CD4-positive, alpha-beta T cell (primary cell): ENCODE measurements at regions not wholly inside any gene's neighbourhood (a gene's known extent, or its start where the extent isn't known, plus 50 kb on each side); places are given as distances from the start of the nearest gene placed in this dataset.

ENCODE experiments used
- ATAC-seq: fragments of 200-7000 bp; cut with Tn5 transposase; one replicate; pipeline ENCODE4 v1.10.0; 2022; ENCODE audit warnings: mild to moderate bottlenecking; ENCODE audit not compliant: poor library complexity
- CTCF ChIA-PET: fragments of 350-600 bp; sonication (Branson Sonifier 250); formaldehyde crosslinking; loops from one replicate; lab custom pipeline; 2021; ENCODE audit warnings: antibody characterized with exemption, inconsistent platforms; lab: Charles Lee
- POLR2A ChIA-PET: fragments of 350-600 bp; sonication (Branson Sonifier 250); formaldehyde crosslinking; loops from one replicate; lab custom pipeline; 2021; ENCODE audit warnings: antibody characterized with exemption, inconsistent platforms; lab: Charles Lee
- DNase-seq, 14 experiments: peaks; one replicate each; pipeline ENCODE4 v3.0.0-alpha.2; 2013 to 2020; ENCODE audit warnings: mixed read lengths in 2 of 14
- H3K27ac ChIP-seq, 2 donors: one replicate each; pipeline versions ENCODE4 v1.5.1 to v1.7.0; 2013; ENCODE audit warnings: low read length in 2 of 2, low read depth in 1 of 2, mild to moderate bottlenecking in 1 of 2
- H3K27me3 ChIP-seq, 2 experiments: 1 replicate in 1 of 2; 2 replicates in 1 of 2; pipeline versions ENCODE4 v1.6.1 to v1.7.0; 2013; ENCODE audit warnings: low read length in 2 of 2, control low read depth in 1 of 2, mild to moderate bottlenecking in 1 of 2, moderate library complexity in 1 of 2; ENCODE audit not compliant: insufficient read depth in 2 of 2, control insufficient read depth in 1 of 2
- H3K36me3 ChIP-seq: one replicate; pipeline ENCODE4 v1.6.1; 2013; ENCODE audit warnings: low read length, control low read depth; ENCODE audit not compliant: insufficient read depth
- H3K4me1 ChIP-seq: one replicate; pipeline ENCODE4 v1.6.1; 2013; ENCODE audit warnings: low read length, control low read depth; ENCODE audit not compliant: insufficient read depth
- H3K4me3 ChIP-seq: one replicate; pipeline ENCODE4 v1.5.1; 2013; ENCODE audit warnings: mild to moderate bottlenecking, low read length, moderate library complexity
- H3K9me3 ChIP-seq, 2 experiments: 1 replicate in 1 of 2; 2 replicates in 1 of 2; pipeline versions ENCODE4 v1.6.1 to v1.7.0; 2013; ENCODE audit warnings: low read length in 2 of 2, mild to moderate bottlenecking in 2 of 2, control low read depth in 1 of 2, moderate library complexity in 1 of 2; ENCODE audit not compliant: control insufficient read depth in 1 of 2, insufficient read depth in 1 of 2
- H3K27ac Mint-ChIP-seq: one replicate; pipeline ENCODE4 v1.8.0; 2020; ENCODE audit warnings: mixed read lengths
- H3K27me3 Mint-ChIP-seq: one replicate; pipeline ENCODE4 v1.8.0; 2021; ENCODE audit warnings: mixed read lengths
- H3K36me3 Mint-ChIP-seq: one replicate; pipeline ENCODE4 v1.8.0; 2021; ENCODE audit warnings: low read depth, mixed read lengths
- H3K4me1 Mint-ChIP-seq: one replicate; pipeline ENCODE4 v1.8.0; 2021; ENCODE audit warnings: low read depth, mixed read lengths
- H3K4me3 Mint-ChIP-seq: one replicate; pipeline ENCODE4 v1.8.0; 2020; ENCODE audit warnings: mild to moderate bottlenecking, mixed read lengths
- H3K9me3 Mint-ChIP-seq: one replicate; pipeline ENCODE4 v1.8.0; 2020; ENCODE audit warnings: mixed read lengths
- intact Hi-C, 2 experiments: fragments of 100-400 bp; cut with DNase I in 1 of 2; cut with micrococcal nuclease in 1 of 2; formaldehyde crosslinking; loops; one replicate each; pipeline versions ENCODE4 v1.15.1 to v1.9.0; 2023 to 2025; cut with DNase I, micrococcal nuclease
- TF ChIP-seq, protein P1 (sequence below): fragments of 200-600 bp; IDR thresholded peaks from one replicate; pipeline ENCODE4 v1.8.0; 2022; ENCODE audit warnings: antibody characterized with exemption, mild to moderate bottlenecking

DNA sequence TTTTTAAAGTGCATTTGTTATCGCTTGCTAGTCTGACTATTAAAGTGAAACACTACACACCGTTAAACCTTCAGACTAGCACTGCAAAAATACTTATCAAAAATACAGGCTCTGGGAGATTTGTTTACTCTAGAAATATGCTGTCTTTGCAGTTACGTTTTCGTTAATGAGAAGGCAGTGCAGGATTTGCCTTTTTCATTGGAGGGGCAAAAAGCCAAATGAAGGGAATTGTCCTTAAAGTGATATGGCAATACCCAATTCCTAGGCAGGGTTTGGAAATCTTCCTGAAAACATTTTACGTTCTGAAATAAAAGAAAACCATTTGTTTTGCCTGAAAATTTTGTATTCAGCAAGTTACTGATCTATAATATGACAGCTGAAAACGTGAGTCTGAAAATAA is 1800.2 kb downstream of the MAT2B start:
- H3K27me3 Mint-ChIP-seq, result no peaks in the 10 kb centered on the region

DNA sequence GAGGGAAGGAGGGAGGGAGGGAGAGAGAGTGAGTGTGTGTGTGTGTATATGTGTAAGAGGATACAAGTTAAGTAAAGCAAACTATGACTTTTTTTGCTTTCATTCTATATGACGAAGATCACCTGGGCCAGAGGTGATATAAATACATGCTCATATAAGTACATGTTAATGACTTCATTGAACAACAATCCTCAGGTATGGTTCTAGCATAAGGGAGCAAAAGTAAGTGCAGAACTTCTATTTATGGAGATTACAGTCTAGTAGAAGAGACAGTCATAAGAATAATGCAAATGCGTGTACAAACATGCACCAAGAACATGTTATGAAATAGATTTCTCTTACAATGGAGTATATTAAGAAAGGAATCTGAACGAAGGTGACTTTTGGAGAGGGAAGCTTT is 1804.0 kb downstream of the MAT2B start:
- POLR2A ChIA-PET, result no interaction called here
- no peaks in the 10 kb centered on the region for H3K4me1 ChIP-seq
- Mint-ChIP-seq H3K27me3 (no peaks in the 10 kb centered on the region), H3K27ac (no peak overlapping the region), H3K4me3 (no peak overlapping the region), H3K36me3 (no peaks in the 10 kb centered on the region), H3K9me3 (peaks cover 10% of the 10 kb centered on the region), H3K4me1 (no peaks in the 10 kb centered on the region)
- H3K27me3 ChIP-seq, result no peaks in the 10 kb centered on the region
- CTCF ChIA-PET, result no interaction called here
- intact Hi-C loops, result no loop called here
- peaks cover 0 to 2% of the 10 kb centered on the region in 2 experiments for H3K9me3 ChIP-seq
- DNase-seq, result no peak
- no peak overlapping the region for H3K27ac ChIP-seq
- H3K4me3 ChIP-seq, result no peak overlapping the region
- TF ChIP-seq, protein P1, sequence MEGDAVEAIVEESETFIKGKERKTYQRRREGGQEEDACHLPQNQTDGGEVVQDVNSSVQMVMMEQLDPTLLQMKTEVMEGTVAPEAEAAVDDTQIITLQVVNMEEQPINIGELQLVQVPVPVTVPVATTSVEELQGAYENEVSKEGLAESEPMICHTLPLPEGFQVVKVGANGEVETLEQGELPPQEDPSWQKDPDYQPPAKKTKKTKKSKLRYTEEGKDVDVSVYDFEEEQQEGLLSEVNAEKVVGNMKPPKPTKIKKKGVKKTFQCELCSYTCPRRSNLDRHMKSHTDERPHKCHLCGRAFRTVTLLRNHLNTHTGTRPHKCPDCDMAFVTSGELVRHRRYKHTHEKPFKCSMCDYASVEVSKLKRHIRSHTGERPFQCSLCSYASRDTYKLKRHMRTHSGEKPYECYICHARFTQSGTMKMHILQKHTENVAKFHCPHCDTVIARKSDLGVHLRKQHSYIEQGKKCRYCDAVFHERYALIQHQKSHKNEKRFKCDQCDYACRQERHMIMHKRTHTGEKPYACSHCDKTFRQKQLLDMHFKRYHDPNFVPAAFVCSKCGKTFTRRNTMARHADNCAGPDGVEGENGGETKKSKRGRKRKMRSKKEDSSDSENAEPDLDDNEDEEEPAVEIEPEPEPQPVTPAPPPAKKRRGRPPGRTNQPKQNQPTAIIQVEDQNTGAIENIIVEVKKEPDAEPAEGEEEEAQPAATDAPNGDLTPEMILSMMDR, result no peak
- ATAC-seq, result no peak
- no peaks in the 10 kb centered on the region for H3K36me3 ChIP-seq

More for the DNA sequence above, 1800.2 kb downstream of the MAT2B start:
- H3K4me1 Mint-ChIP-seq, result no peaks in the 10 kb centered on the region
- no peak overlapping the region for H3K4me3 Mint-ChIP-seq
- TF ChIP-seq, protein P1, result no peak
- H3K27me3 ChIP-seq, result no peaks in the 10 kb centered on the region
- no peak overlapping the region for H3K4me3 ChIP-seq
- no peaks in the 10 kb centered on the region for H3K36me3 ChIP-seq
- ATAC-seq, result no peak
- H3K27ac ChIP-seq, result no peak overlapping the region
- no peaks in the 10 kb centered on the region for H3K36me3 Mint-ChIP-seq
- intact Hi-C loops, result no loop called here
- no peaks in the 10 kb centered on the region for H3K9me3 ChIP-seq
- DNase-seq, result no peak
- H3K9me3 Mint-ChIP-seq, result peaks cover 13% of the 10 kb centered on the region
- ChIA-PET CTCF (no interaction called here), POLR2A (no interaction called here)
- no peaks in the 10 kb centered on the region for H3K4me1 ChIP-seq
- no peak overlapping the region for H3K27ac Mint-ChIP-seq

DNA sequence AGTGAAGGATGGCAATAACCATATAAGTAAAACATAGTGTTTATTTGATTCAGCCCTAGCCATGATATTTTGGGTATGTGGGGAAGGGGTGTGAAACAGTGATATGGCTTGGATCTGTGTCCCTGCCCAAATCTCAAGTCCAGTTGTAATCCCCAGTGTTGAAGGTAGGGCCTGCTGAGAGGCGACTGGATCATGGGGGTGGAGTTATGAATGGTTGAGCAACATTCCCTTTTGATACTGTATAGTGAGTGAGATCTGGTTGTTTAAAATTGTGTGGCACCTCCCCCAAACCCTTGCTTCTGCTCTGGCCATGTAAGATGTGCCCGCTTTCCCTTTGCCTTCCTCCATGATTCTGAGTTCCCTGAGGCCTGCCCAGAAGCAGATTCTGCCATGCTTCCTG is 1804.6 kb downstream of the MAT2B start:
- H3K36me3 Mint-ChIP-seq, result no peaks in the 10 kb centered on the region
- CTCF ChIA-PET, result no interaction called here
- no peak overlapping the region for H3K4me3 Mint-ChIP-seq
- ATAC-seq (no peak), DNase-seq (no peak)
- no peak overlapping the region for H3K27ac Mint-ChIP-seq
- Histone ChIP-seq H3K27ac (no peak overlapping the region), H3K4me1 (no peaks in the 10 kb centered on the region), H3K4me3 (no peak overlapping the region), H3K27me3 (no peaks in the 10 kb centered on the region), H3K9me3 (peaks cover 0 to 4% of the 10 kb centered on the region in 2 experiments), H3K36me3 (no peaks in the 10 kb centered on the region)
- POLR2A ChIA-PET, result no interaction called here
- peaks cover 10% of the 10 kb centered on the region for H3K9me3 Mint-ChIP-seq
- intact Hi-C loops, result no loop called here
- H3K27me3 Mint-ChIP-seq, result no peaks in the 10 kb centered on the region
- TF ChIP-seq, protein P1, result no peak
- H3K4me1 Mint-ChIP-seq, result no peaks in the 10 kb centered on the region
